ENCODE measurements at regions not wholly inside any gene's neighbourhood (a gene's known extent, or its start where the extent isn't known, plus 50 kb on each side); places are given as distances from the start of the nearest gene placed in this dataset.
"Not testable (repeated sequence)": the region's sequence is repeated elsewhere in the genome, so short reads cannot be mapped to it uniquely, and the experiment has no call there.

- not testable (repeated sequence) for H3K27me3 ChIP-seq (ENCODE audit: insufficient read depth, poor library complexity, severe bottlenecking); H3K4me3 ChIP-seq (replicated peaks; ENCODE audit: insufficient read depth, low read length); H3K27ac ChIP-seq (replicated peaks); DNase-seq (ENCODE audit: low read depth in 1 of 2, low spot score in 1 of 2)
- peak; percentile 26 for TF ChIP-seq REST (IDR thresholded peaks at IDR 0.05; ENCODE audit: insufficient replicate concordance, low read depth)
These were observed 241.1 kb upstream of the ELAVL2 start for GRCh38 chr9:24067107-24067506.

- no peak overlapping the region for H3K4me3 ChIP-seq (replicated peaks; ENCODE audit: insufficient read depth, low read length)
- TF ChIP-seq GABPA (IDR thresholded peaks at IDR 0.05; ENCODE audit: low read depth): no peak
- no peak for TF ChIP-seq POLR2AphosphoS5 (IDR thresholded peaks at IDR 0.05; ENCODE audit: low read depth)
- no peak for TF ChIP-seq CTCF (IDR thresholded peaks at IDR 0.05; ENCODE audit: insufficient read depth, low read length)
- no peak for TF ChIP-seq REST (IDR thresholded peaks at IDR 0.05; ENCODE audit: insufficient replicate concordance, low read depth)
- no peaks in the 10 kb centered on the region for H3K27me3 ChIP-seq (ENCODE audit: insufficient read depth, poor library complexity, severe bottlenecking)
- DNase-seq (ENCODE audit: low read depth in 1 of 2, low spot score in 1 of 2): no peak
- no peak overlapping the region for H3K27ac ChIP-seq (replicated peaks)
These were observed 233.6 kb upstream of the ELAVL2 start for GRCh38 chr9:24059651-24060050.

- H3K4me3 ChIP-seq (replicated peaks; ENCODE audit: insufficient read depth, low read length): no peak overlapping the region
- no peak overlapping the region for H3K27ac ChIP-seq (replicated peaks)
- H3K27me3 ChIP-seq (ENCODE audit: insufficient read depth, poor library complexity, severe bottlenecking): no peaks in the 10 kb centered on the region
- DNase-seq (ENCODE audit: low read depth in 1 of 2, low spot score in 1 of 2): no peak
- TF ChIP-seq SPI1 (IDR thresholded peaks at IDR 0.05; ENCODE audit: borderline replicate concordance, low read depth) (no peak), POLR2AphosphoS5 (IDR thresholded peaks at IDR 0.05; ENCODE audit: low read depth) (no peak), REST (IDR thresholded peaks at IDR 0.05; ENCODE audit: insufficient replicate concordance, low read depth) (no peak), CTCF (IDR thresholded peaks at IDR 0.05; ENCODE audit: insufficient read depth, low read length) (no peak), GABPA (IDR thresholded peaks at IDR 0.05; ENCODE audit: low read depth) (no peak)
These were observed 225.5 kb upstream of the ELAVL2 start for GRCh38 chr9:24051587-24051986.

- H3K4me3 ChIP-seq (replicated peaks; ENCODE audit: insufficient read depth, low read length); H3K27me3 ChIP-seq (ENCODE audit: insufficient read depth, poor library complexity, severe bottlenecking); H3K27ac ChIP-seq (replicated peaks); DNase-seq (ENCODE audit: low read depth in 1 of 2, low spot score in 1 of 2): not testable (repeated sequence)
These were observed 224.2 kb upstream of the ELAVL2 start for GRCh38 chr9:24050239-24050638.

Data from HL-60 (cell line).